H9 (cell line): ENCODE measurements at regions not wholly inside any gene's neighbourhood (a gene's known extent, or its start where the extent isn't known, plus 50 kb on each side); places are given as distances from the start of the nearest gene placed in this dataset.

Experiments
- DNase-seq: peaks from one replicate; pipeline ENCODE4 v3.0.0-alpha.2; 2017
- H2AFZ ChIP-seq: one replicate; pipeline ENCODE4 v1.6.1; 2013; ENCODE audit warnings: mild to moderate bottlenecking, low read length, control low read depth, moderate library complexity
- H2AK5ac ChIP-seq: 2 replicates; pipeline ENCODE4 v1.6.1; 2013; ENCODE audit warnings: low read length, control low read depth, mixed read lengths; ENCODE audit not compliant: insufficient read length
- H2BK120ac ChIP-seq: one replicate; pipeline ENCODE4 v1.6.1; 2013; ENCODE audit warnings: low read depth, mild to moderate bottlenecking, low read length, control low read depth, inconsistent platforms; ENCODE audit not compliant: poor library complexity, severe bottlenecking
- H2BK12ac ChIP-seq: 2 replicates; pipeline ENCODE4 v1.6.1; 2013; ENCODE audit warnings: low read length, control low read depth, mixed read lengths, low read depth; ENCODE audit not compliant: insufficient read length
- H2BK15ac ChIP-seq: 2 replicates; pipeline ENCODE4 v1.6.1; 2013; ENCODE audit warnings: low read depth, low read length, control low read depth
- H2BK20ac ChIP-seq: one replicate; pipeline ENCODE4 v1.6.1; 2013; ENCODE audit warnings: low read depth, mild to moderate bottlenecking, low read length, control low read depth, inconsistent platforms; ENCODE audit not compliant: poor library complexity, severe bottlenecking
- H2BK5ac ChIP-seq: 2 replicates; pipeline ENCODE4 v1.6.1; 2013; ENCODE audit warnings: low read length, control low read depth, mixed read lengths; ENCODE audit not compliant: insufficient read length
- H3K14ac ChIP-seq: 2 replicates; pipeline ENCODE4 v1.6.1; 2013; ENCODE audit warnings: low read length, control low read depth; ENCODE audit not compliant: insufficient read depth
- H3K18ac ChIP-seq: 2 replicates; pipeline ENCODE4 v1.6.1; 2013; ENCODE audit warnings: low read depth, mild to moderate bottlenecking, mixed read lengths, low read length, control low read depth; ENCODE audit not compliant: insufficient read length
- H3K23ac ChIP-seq: 2 replicates; pipeline ENCODE4 v1.6.1; 2013; ENCODE audit warnings: low read length, control low read depth, mixed read lengths, low read depth; ENCODE audit not compliant: insufficient read length
- H3K23me2 ChIP-seq: 2 replicates; pipeline ENCODE4 v1.6.1; 2013; ENCODE audit warnings: low read depth, mild to moderate bottlenecking, mixed read lengths, low read length, control low read depth; ENCODE audit not compliant: insufficient read length, poor library complexity, severe bottlenecking
- H3K27ac ChIP-seq: 2 replicates; pipeline ENCODE4 v1.5.1; 2013; ENCODE audit warnings: low read length, control low read depth, mixed read lengths, low read depth; ENCODE audit not compliant: insufficient read length
- H3K27me3 ChIP-seq: 2 replicates; pipeline ENCODE4 v1.6.1; 2013; ENCODE audit warnings: low read length, control low read depth, inconsistent platforms; ENCODE audit not compliant: insufficient read depth
- H3K4ac ChIP-seq: 2 replicates; pipeline ENCODE4 v1.6.1; 2013; ENCODE audit warnings: low read depth, mild to moderate bottlenecking, control low read depth, inconsistent platforms, low read length, moderate library complexity
- H3K4me1 ChIP-seq: 2 replicates; pipeline ENCODE4 v1.6.1; 2013; ENCODE audit warnings: low read length, control low read depth, inconsistent platforms; ENCODE audit not compliant: insufficient read depth
- H3K4me2 ChIP-seq: 2 replicates; pipeline ENCODE4 v1.6.1; 2013; ENCODE audit warnings: low read length, control low read depth, mixed read lengths; ENCODE audit not compliant: insufficient read length, insufficient read depth
- H3K56ac ChIP-seq: 2 replicates; pipeline ENCODE4 v1.6.1; 2013; ENCODE audit warnings: low read depth, mild to moderate bottlenecking, mixed read lengths, low read length, control low read depth; ENCODE audit not compliant: insufficient read length
- H3K79me1 ChIP-seq: 2 replicates; pipeline ENCODE4 v1.6.1; 2013; ENCODE audit warnings: low read depth, mild to moderate bottlenecking, moderate library complexity, low read length, control low read depth, inconsistent platforms; ENCODE audit not compliant: insufficient read depth, poor library complexity, severe bottlenecking
- H3K79me2 ChIP-seq: 2 replicates; pipeline ENCODE4 v1.6.1; 2013; ENCODE audit warnings: low read length, control low read depth, inconsistent platforms; ENCODE audit not compliant: insufficient read depth
- H3K9ac ChIP-seq: 2 replicates; pipeline ENCODE4 v1.6.1; 2013; ENCODE audit warnings: low read length, control low read depth, mixed read lengths; ENCODE audit not compliant: insufficient read length; ENCODE audit errors: extremely low read depth
- H3K9me3 ChIP-seq: one replicate; pipeline ENCODE4 v1.6.1; 2013; ENCODE audit warnings: low read depth, low read length, inconsistent platforms; ENCODE audit not compliant: control insufficient read depth
- H3T11ph ChIP-seq: one replicate; pipeline ENCODE4 v1.6.1; 2013; ENCODE audit warnings: mild to moderate bottlenecking, low read length, control low read depth, inconsistent platforms
- H4K20me1 ChIP-seq: one replicate; pipeline ENCODE4 v1.6.1; 2013; ENCODE audit not compliant: control insufficient read depth, insufficient read length, insufficient read depth
- H4K5ac ChIP-seq: 2 replicates; pipeline ENCODE4 v1.6.1; 2013; ENCODE audit warnings: low read depth, mild to moderate bottlenecking, mixed read lengths, low read length, control low read depth; ENCODE audit not compliant: insufficient read length
- H4K8ac ChIP-seq: replicated peaks from 2 replicates; pipeline ENCODE4 v1.6.1; 2013; ENCODE audit warnings: low read length, control low read depth, mixed read lengths, low read depth; ENCODE audit not compliant: insufficient read length
- H4K91ac ChIP-seq: 2 replicates; pipeline ENCODE4 v1.6.1; 2013; ENCODE audit warnings: low read depth, mild to moderate bottlenecking, moderate library complexity, mixed read lengths, low read length, control low read depth; ENCODE audit not compliant: insufficient read length
- H3K27ac Mint-ChIP-seq, 3 experiments: 2 replicates in 2 of 3; 3 replicates in 1 of 3; pipeline ENCODE4 v1.8.0; 2020 to 2021; ENCODE audit warnings: mixed read lengths in 3 of 3, mild to moderate bottlenecking in 1 of 3, moderate library complexity in 1 of 3
- H3K27me3 Mint-ChIP-seq: 2 replicates; pipeline ENCODE4 v1.8.0; 2021; ENCODE audit warnings: low read depth, mild to moderate bottlenecking, moderate library complexity, mixed read lengths
- H3K36me3 Mint-ChIP-seq, 3 experiments: 2 replicates in 2 of 3; 3 replicates in 1 of 3; pipeline ENCODE4 v1.8.0; 2020 to 2021; ENCODE audit warnings: low read depth in 3 of 3, mixed read lengths in 3 of 3; ENCODE audit not compliant: insufficient read depth in 1 of 3
- H3K4me1 Mint-ChIP-seq, 2 experiments: 2 replicates each; pipeline ENCODE4 v1.8.0; 2020; ENCODE audit warnings: mixed read lengths in 2 of 2
- H3K4me3 Mint-ChIP-seq, 2 experiments: 2 replicates in 1 of 2; 3 replicates in 1 of 2; pipeline ENCODE4 v1.8.0; 2020 to 2021; ENCODE audit warnings: mild to moderate bottlenecking in 2 of 2, mixed read lengths in 2 of 2, moderate library complexity in 1 of 2
- H3K9me3 Mint-ChIP-seq, 2 experiments: 2 replicates in 1 of 2; 3 replicates in 1 of 2; pipeline ENCODE4 v1.8.0; 2020; ENCODE audit warnings: mild to moderate bottlenecking in 2 of 2, mixed read lengths in 2 of 2, moderate library complexity in 1 of 2
- CTCF ChIP-seq: fragments of 200-600 bp; sonication (generic); conservative IDR thresholded peaks from 3 replicates; pipeline ENCODE4 v1.8.0; 2021; ENCODE audit warnings: antibody characterized with exemption, mild to moderate bottlenecking

GRCh38 chr10:55063811-55064210, 262.8 kb upstream of the PCDH15 start:
- no peak for TF ChIP-seq CTCF
- Mint-ChIP-seq H3K4me1 (no peaks in the 10 kb centered on the region), H3K27ac (no peak overlapping the region), H3K4me3 (no peak overlapping the region), H3K36me3 (no peaks in the 10 kb centered on the region; a peak in 1 of 7 replicates), H3K9me3 (no peaks in the 10 kb centered on the region; a peak in 1 of 5 replicates), H3K27me3 (no peaks in the 10 kb centered on the region)
- H3K23me2 ChIP-seq = no peaks in the 10 kb centered on the region
- no peak overlapping the region for H3K14ac ChIP-seq
- no peak overlapping the region for H4K8ac ChIP-seq
- H3K27ac ChIP-seq = no peak overlapping the region
- H3K56ac ChIP-seq = no peak overlapping the region
- no peak overlapping the region for H3K4ac ChIP-seq
- H3K9me3 ChIP-seq = no peaks in the 10 kb centered on the region
- no peaks in the 10 kb centered on the region for H3K27me3 ChIP-seq
- no peak overlapping the region for H2BK12ac ChIP-seq
- no peak overlapping the region for H3T11ph ChIP-seq
- H3K79me1 ChIP-seq = no peaks in the 10 kb centered on the region
- no peak overlapping the region for H2BK15ac ChIP-seq
- H4K5ac ChIP-seq = no peak overlapping the region
- H2BK5ac ChIP-seq = no peak overlapping the region
- H2AFZ ChIP-seq = no peak overlapping the region
- H3K23ac ChIP-seq = no peak overlapping the region
- H2BK120ac ChIP-seq = no peak overlapping the region
- no peaks in the 10 kb centered on the region for H3K79me2 ChIP-seq
- H2AK5ac ChIP-seq = no peak overlapping the region
- no peak overlapping the region for H3K4me2 ChIP-seq
- H4K91ac ChIP-seq = no peak overlapping the region
- DNase-seq = no peak
- no peak overlapping the region for H3K9ac ChIP-seq
- no peak overlapping the region for H2BK20ac ChIP-seq
- H3K4me1 ChIP-seq = no peaks in the 10 kb centered on the region
- no peaks in the 10 kb centered on the region for H4K20me1 ChIP-seq
- H3K18ac ChIP-seq = no peak overlapping the region
